ELR (cell line): ENCODE measurements at regions not wholly inside any gene's neighbourhood (a gene's known extent, or its start where the extent isn't known, plus 50 kb on each side); places are given as distances from the start of the nearest gene placed in this dataset.
"Not testable (repeated sequence)": the region's sequence is repeated elsewhere in the genome, so short reads cannot be mapped to it uniquely, and the experiment has no call there.

Experiments used
- DNase-seq: peaks from one replicate; pipeline ENCODE4 v3.0.0-alpha.2; 2015; ENCODE audit warnings: low read depth

DNA sequence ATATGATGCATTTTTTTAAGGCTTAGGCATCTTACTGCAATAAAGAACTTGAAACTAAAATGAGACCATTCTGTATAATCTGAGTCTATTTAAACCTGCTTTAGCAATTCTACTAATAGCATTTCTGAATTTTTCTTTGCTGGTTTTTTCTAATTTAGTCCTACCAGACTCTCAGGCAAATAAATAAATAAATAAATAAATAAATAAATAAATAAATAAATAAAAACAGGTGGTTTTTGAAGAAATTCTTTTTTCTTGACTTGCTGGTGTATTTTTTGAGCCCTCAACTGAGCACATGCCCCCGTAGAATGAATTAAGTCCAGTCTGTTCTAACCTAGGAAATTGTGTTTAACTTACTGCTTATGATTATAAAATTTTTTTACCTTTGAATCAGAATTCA is 134.7 kb upstream of the FOXP2 start:
- no peak for DNase-seq

DNA sequence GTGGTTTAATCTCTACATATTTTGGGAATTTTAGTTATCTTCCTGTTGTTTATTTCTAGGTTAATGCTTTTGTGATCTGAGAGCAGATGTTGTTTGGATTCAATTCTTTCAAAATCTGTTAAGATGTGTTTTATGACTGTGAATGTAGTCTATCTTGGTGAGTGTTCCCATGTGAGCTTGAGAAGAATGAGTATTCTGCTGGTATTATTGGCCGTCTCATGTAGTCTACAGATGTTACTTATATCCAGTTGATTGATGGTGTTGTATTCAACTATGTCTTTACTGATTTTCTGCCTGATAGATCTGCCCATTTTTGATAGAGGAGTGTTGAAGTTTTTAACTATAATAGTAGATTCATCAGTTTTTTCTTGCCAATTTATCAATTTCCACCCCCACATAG is 141.4 kb upstream of the FOXP2 start:
- DNase-seq = no peak

DNA sequence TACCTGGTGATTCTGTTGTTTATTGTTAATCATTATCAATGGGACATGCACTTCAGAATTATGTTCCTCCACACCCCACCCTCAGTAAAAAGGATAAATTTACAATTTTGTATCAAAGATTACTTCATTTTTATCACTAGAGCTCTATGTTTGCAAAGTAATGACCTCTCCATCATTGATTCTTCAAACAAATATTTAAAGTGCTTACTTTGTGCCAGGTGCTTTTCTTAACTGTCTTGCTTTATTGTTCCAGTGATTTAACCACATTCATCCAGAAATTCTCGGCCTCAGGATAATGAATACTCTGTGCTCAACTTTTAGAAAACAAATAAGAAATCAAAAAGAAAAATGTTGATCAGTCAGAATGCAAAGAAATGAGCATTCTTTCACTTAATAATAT is 144.9 kb upstream of the FOXP2 start:
- no peak for DNase-seq

DNA sequence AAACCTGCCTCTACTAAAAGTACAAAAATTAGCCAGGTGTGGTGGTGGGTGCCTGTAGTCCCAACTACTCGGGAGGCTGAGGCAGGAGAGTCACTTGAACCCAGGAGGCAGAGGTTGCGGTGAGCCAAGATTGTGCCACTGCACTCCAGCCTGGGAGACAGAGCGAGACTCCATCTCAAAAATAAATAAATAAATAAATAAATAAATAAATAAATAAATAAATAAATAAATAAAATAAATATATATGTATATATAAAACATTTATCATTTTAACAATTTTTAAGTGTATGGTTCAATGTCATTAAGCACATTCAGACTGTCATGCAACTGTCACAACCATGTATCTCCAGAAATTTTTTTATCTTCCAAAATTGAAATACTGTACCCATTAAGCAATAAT is 147.1 kb upstream of the FOXP2 start:
- not testable (repeated sequence) for DNase-seq

DNA sequence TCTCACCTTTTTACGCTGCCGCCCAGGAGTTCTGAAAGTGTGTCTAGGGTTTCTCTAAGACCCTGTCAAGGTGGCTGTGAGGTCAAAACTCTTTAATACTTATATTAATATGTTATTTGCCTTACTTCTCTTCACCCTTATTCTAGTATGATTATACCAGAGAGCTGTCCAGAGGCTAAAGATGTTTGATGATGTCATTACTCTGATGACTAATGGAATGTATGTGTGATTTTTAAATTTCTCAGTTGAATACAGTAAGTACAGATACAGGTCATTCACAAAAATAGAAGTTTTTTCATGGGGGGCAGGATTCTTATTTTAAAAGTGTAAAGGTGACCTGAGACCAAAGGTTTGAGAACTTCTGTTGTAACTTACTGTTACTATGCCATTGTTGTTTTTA is 150.6 kb upstream of the FOXP2 start:
- DNase-seq = peak; percentile 37

DNA sequence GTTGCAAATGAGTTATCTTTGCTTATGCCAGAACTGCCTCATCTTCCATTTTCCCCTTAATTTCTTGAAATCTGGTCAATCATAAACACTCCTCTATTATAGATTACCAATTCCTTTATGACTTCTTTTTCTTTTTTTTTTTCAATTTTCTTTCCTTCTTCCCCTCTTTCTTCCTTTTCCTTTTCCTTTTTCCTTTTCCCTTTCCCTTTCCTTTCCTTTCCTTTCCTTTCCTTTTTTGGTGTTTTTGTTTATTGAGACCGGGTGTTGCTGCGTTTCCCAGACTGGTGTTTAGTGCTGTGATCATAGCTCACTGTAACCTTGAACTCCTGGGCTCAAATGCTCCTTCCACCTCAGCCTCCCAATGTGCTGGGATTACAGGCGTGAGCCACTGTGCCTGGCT is 151.4 kb upstream of the FOXP2 start:
- no peak for DNase-seq

DNA sequence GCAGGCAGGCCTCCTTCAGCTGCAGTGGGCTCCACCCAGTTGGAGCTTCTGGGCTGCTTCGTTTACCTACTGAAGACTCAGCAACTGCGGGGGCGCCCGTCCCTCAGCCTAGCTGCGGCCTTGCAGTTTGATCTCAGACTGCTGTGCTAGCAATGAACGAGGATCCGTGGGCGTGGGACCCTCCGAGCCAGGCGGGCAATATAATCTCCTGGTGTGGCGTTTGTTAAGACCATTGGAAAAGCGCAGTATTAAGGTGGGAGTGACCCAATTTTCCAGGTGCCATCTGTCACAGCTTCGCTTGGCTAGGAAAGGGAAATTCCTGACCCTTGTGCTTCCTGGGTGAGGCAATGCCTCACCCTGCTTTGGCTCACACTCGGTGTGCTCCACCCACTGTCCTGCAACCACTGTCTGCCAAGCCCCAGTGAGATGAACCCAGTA is 159.2 kb upstream of the FOXP2 start:
- DNase-seq = no peak

DNA sequence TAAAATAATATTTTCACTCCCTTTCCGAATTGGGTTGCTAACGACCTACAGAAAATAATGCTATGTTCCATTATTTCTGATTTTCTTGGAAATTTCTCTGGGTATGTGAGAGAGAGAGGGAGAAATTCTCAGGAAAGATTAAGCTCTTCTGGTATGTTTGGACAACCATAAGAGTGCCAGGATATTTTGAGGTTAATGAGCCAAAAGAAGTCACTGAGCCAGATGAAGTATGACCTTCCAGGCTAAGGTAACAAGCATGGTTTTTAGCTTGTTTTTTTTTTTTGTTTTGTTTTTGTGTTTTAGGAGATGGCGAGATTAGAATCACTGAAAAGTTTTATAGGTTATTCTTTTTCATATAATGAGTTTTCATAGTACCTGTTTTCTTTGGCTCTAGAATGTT is 171.0 kb upstream of the FOXP2 start:
- DNase-seq = no peak

DNA sequence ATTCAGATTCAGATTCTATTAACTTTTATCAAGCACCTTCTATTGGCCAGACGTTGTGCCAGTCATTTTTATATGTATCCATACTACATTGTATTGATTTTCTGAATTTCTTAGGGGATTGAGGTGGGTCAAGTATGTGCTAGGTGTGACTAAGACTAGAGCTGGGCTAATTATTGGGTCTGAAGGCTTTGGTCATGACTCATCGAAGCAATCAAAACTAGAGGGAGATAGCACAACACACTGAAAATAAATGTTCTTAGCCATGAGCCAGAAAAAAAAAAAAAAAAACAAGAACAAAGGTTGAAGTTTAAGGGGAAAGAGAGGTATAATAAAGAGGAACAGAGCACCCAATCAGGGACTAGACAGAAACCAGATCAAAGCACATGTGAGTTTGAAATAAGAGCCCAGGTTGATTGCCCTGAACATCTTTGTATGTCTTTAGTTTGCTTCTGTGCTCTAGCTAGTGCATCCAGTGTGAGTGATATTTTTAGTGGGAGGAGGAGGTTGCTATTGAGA is 171.6 kb upstream of the FOXP2 start:
- DNase-seq = peak; percentile 57

DNA sequence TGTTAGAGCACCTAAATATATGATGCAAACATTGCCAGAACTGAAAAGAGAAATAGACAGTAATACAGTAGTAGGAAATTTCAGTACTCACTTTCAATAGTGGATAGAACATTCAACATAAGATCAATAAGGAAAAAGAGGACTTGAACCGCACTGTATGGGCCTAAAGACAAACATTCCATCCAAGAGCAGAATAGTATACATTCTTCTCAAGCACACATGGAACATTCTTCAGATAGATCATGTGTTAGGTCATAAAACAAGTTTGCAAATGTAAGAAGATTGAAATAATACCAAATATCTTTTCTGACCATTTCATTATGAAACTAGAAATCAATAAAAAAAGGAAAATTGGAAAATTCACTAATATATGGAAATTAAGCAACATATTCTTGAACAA is 185.4 kb upstream of the FOXP2 start:
- DNase-seq = no peak

DNA sequence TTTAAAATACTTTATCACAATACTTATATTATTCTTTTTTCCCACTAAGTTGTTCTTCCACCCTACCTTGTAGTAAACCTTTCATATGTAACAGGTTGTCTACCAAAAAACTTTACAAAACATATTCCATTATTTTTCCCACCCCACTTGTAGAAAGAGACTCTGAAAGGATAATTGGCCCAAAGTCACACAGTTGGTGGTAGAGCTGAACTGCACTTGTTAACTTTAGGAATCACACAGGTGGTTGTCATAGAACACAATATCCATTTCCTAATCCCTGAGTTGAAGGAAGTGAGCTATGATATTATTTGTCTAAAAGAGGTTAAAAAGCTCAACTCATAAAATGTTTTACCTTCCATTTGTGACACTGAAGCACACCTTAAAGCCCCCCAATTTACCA is 188.8 kb upstream of the FOXP2 start:
- no peak for DNase-seq

DNA sequence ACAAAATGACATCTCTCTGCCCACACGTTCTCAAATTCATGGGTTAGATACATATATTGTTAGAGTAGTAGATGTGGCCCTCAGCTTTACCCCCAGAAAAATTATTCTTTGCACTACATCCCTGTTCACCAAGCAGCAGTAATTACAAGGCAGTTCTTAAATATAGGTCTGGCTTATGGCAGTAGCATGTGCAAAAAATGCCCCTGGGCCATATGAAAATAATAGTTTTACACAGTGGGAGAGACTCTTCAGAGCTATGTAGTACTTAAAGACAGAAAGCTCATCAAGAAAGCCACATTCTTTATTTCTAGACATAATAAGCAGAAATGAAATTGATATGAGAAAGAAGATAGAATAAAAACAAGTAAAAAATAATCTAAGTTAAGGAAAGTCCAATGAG is 196.3 kb upstream of the FOXP2 start:
- no peak for DNase-seq

DNA sequence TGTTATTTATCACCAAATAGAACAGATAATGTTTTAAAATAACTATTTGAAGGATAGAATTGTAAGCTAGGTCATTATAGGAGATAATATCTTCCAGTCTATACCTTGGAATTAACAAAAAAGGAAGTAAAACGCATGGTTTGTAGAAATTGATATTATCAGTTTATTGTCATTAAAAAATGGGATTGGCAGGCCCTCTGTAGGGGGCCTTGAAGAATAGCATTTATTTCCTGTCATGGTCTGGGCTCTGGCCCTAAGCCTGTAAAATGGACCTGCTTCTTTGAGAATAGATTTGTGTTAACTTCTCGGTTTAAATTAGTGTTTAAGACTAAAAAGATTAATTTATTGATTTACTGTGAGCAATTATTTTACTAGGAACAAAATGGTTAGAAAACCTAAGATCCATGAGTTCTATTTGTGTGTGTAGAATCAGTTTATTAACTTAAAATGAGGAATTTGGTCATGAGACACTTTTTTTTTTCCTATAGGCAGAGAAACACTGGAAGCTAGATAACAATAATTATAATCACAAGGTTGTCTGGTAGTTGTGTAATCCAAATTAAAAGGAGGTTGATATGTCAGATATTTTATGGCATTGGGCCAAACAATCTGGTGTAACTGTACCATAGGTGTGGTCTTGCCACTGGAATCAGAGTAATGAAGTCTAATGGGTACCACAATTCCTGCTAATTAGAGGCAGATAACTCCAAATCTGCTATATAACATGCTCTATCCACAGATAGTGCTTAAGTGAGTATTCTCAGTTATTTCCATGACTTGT is 197.4 kb upstream of the FOXP2 start:
- DNase-seq = peak; percentile 30

DNA sequence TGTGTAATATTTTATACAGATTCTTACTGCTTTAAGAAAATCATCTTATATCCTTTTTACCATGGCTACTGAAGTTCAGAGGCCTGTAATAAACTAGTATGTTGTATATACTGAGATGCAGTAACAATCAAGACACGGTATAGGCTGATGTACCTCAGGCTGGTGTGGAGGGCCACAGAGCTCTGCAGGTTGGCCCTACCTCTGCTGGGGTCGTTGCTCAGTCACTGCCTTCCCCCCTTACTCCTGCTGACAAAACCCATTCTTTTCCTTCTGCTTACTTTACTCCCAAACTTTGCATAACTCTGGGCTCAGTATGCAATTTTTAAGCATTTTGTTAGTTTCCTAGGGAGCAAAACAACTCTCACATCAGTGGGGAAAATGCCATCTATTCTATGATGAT is 200.1 kb upstream of the FOXP2 start:
- DNase-seq = no peak

DNA sequence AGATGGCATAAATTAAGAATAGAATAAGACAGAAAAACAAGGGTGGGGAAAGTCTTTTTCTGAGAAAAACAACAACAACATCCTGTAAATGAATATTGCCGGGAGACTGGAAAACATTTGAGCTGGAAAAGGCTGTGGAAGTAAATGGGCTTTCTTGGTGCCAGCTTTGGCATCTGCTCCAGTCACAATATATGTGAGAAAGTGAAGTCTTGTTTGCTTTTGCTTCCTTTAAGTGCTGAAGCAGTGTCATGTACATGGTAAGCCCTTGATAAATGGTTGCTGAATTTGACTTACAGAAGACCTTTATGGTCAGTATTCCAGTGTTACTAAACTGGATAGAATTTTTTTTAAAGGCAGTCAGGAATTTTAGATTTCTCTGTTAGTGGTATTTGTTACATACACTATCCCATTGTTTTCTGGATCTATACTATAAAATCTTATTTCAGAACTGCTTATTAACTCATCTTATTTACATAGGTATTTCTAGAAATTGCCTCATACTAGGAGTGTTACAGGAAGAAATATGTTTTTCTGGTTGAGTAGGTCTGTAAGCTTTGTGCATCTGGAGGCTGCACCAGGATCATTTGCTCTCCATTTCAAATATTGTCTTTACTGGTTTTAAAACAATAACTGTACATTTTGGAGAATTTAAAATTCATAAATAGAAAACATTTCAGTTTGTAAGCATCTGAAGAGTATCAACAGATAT is 201.7 kb upstream of the FOXP2 start:
- no peak for DNase-seq

DNA sequence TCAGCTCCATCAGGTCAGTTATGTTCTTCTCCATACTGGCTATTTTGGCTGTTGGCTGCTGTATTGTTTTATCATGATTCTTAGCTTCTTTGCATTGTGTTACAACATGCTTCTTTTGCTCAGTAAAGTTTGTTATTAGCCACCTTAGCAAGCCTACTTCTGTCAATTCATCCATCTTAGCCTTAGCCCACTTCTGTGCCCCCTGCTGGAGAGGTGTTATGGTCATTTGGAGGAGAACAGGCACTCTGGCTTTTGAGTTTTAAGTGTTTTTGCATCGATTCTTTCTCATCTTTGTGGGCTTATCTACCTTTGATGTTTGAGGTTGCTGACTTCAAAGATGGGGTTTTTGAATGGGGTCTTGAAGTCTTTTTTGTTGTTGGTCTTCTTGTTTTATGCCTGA is 204.6 kb upstream of the FOXP2 start:
- DNase-seq = no peak

DNA sequence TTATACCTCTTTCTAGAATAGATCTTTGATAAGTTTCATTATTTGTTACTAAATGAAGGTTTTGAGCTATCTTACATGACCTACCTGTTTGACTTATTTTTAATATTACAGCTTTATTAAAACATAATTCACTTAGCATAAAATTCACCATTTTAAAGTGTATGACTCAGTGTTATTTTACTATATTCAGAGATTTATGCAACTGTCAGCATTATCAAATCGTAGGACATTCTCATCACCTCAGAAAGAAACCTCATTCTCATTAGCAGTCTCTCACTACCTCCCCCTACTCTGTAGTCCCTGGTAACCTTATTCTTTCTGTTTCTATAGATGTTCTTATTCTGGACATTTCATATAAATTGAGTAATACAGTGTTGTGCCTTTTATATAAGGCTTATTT is 207.9 kb upstream of the FOXP2 start:
- no peak for DNase-seq

DNA sequence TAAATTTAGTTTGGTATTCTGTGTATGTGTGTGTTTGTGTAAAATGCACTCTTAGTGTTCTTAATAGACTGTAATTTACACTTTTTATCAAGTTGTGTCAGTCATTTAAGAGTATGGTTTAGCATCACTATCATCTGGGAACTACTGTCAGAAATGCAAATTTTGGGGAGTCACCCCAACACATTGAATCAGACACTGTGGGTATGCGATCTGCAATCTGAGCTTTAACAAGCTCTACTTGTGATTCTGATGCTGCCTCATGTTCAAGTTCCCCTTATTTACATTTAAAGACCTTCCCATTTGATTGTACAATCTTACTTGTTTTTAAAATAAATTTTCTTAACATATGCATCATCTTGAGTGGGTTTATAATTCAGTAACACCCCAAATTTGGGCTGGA is 218.1 kb upstream of the FOXP2 start:
- DNase-seq = no peak

DNA sequence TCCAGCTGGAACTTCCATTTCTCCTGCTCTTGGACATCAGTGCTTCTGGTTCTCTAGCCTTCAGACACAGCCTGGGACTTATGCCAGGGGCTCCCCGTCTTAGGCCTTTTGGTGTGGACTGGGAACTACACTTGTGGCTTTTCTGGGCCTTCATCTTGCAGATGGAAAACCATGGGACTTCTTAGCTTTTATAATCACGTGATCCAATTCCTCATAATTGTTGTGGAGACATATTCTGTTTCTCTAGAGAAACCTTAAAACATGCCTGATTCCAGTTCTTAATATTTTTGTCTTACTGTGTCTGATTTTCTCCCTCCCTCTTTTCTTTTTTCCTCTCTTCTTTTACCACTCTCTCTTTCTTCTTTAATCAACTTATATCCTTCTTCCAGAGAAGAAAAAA is 224.2 kb upstream of the FOXP2 start:
- no peak for DNase-seq

DNA sequence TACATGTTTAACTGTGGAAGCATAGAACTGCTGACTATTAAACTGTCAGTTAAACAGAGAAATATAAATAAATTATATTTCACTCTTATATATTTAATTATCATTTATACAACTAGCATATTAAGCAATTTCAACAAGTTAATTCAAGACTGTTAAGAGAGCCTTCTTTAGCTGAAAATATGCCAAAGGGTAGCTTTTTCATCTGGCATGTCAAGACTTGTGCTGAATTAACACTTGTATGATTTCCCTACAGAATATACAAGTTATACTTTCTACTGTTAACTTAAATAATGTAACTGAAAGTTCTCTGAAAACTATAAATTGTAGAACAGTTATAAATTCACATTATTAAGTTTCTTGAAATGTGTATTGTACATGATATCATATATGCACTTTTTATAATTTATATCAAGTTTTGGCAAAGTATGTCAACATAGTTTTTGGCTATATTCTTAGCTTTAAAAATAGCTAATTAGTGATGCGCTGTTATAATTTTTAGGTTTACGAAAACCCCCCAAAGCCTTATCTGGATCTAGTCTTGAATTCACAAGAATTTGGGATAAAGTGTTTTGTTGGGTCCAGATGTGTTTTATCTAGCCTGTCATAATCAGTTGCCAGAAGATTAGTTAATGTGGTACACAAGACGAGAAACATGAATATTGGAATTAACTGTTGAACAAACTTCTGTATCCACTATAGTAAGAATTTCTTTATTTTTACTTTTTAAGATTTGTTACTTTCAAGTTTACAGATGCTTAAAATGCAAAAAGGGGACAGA is 231.1 kb upstream of the FOXP2 start:
- DNase-seq = no peak

DNA sequence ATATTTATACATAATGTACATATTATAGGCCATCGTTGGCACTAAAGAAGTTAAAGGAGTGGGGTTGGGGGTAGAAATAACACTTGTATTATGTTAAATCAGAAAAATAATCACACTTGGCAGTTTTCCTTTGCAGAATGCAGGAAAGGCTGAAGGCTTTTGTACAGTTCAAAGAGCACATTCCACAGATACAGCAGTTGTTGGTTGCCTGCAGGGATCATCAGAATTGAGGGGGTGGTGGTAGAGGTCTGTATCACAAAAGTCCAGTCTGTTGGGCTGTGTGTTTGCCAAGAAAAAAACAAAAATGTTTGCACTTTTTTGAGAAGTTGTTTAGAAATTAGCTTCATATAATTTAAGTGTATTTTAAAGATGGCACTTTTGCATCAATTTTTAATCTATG is 231.8 kb upstream of the FOXP2 start:
- no peak for DNase-seq

DNA sequence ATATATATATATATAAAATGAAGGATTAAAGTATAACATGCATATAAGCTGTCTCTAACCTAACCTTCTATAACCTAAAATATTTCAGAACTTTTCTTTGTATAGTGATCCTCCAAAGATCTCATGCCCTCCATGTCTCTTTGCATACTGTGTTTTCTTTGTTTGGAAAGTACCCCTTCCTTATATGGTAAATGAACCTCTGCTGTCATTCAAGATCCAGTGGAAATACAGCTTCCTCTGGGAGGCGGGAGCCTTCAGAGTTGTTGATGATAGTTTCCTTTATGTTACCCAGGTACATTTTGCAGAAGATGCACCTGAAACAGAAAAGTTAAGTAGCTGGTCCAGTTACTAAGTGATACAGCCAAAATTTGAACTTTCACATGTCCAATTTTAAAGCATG is 233.3 kb upstream of the FOXP2 start:
- DNase-seq = no peak
